ENCODE measurements at regions not wholly inside any gene's neighbourhood (a gene's known extent, or its start where the extent isn't known, plus 50 kb on each side); places are given as distances from the start of the nearest gene placed in this dataset.

DNA sequence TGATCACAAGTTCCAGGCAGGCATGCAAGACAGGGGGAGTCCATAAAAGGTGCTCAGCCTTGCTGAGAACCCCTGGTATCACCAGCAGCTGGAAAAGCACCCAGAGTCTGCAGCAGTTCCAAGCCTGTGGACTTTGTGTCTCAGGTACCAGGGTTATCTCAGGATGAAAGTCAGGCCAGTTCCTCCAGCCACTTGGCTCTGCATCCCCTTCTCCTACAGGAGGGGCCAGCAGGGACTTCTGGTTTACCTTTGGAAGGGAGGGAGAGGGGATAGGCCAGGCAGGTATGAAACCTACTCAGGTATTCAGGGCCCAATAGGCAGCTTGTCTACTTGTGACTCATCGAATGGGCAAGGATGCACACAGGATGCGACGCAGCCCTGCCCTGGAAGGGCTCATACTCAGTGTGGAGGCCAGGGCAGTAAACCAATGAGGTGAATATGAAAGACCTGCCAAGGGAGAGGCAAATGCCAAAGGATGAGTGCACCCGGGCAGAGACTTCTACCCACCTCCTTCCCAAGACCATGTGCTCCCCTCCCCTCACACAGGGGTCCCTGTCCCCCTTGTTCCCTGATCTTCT lies 148.2 kb downstream of the SLC38A6 start (continued):
- no peak for TF ChIP-seq ZNF462 (CRISPR knock-in tag; IDR thresholded peaks at IDR 0.05)
- TF ChIP-seq, protein P1, sequence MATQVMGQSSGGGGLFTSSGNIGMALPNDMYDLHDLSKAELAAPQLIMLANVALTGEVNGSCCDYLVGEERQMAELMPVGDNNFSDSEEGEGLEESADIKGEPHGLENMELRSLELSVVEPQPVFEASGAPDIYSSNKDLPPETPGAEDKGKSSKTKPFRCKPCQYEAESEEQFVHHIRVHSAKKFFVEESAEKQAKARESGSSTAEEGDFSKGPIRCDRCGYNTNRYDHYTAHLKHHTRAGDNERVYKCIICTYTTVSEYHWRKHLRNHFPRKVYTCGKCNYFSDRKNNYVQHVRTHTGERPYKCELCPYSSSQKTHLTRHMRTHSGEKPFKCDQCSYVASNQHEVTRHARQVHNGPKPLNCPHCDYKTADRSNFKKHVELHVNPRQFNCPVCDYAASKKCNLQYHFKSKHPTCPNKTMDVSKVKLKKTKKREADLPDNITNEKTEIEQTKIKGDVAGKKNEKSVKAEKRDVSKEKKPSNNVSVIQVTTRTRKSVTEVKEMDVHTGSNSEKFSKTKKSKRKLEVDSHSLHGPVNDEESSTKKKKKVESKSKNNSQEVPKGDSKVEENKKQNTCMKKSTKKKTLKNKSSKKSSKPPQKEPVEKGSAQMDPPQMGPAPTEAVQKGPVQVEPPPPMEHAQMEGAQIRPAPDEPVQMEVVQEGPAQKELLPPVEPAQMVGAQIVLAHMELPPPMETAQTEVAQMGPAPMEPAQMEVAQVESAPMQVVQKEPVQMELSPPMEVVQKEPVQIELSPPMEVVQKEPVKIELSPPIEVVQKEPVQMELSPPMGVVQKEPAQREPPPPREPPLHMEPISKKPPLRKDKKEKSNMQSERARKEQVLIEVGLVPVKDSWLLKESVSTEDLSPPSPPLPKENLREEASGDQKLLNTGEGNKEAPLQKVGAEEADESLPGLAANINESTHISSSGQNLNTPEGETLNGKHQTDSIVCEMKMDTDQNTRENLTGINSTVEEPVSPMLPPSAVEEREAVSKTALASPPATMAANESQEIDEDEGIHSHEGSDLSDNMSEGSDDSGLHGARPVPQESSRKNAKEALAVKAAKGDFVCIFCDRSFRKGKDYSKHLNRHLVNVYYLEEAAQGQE (IDR thresholded peaks at IDR 0.05; ENCODE audit: unreplicated experiment) = no peak
- TF ChIP-seq EZH2phosphoT487 (IDR thresholded peaks at IDR 0.05; ENCODE audit: unreplicated experiment) = no peak

All from GM23338 (cell line).